Left lung (tissue), 4 donors: ENCODE measurements at regions not wholly inside any gene's neighbourhood (a gene's known extent, or its start where the extent isn't known, plus 50 kb on each side); places are given as distances from the start of the nearest gene placed in this dataset.

Experiments
- ATAC-seq: fragments of 200-7000 bp; cut with Tn5 transposase; one replicate; pipeline ENCODE4 v1.9.1; 2020; ENCODE audit warnings: moderate library complexity
- DNase-seq, 4 donors: peaks; one replicate each; pipeline ENCODE4 v3.0.0-alpha.2; 2013 to 2020
- H3K27ac ChIP-seq, 2 donors: fragments of 200-600 bp; sonication (generic) in 1 of 2; one replicate each; pipeline versions ENCODE4 v1.5.0 to v1.8.0; 2020 to 2021
- H3K27me3 ChIP-seq, 2 donors: fragments of 200-600 bp; sonication (generic) in 1 of 2; one replicate each; pipeline versions ENCODE4 v1.5.0 to v1.8.0; 2020 to 2021
- H3K36me3 ChIP-seq, 2 donors: fragments of 200-600 bp; sonication (generic) in 1 of 2; one replicate each; pipeline versions ENCODE4 v1.5.0 to v1.8.0; 2020 to 2021
- H3K4me1 ChIP-seq, 2 donors: fragments of 200-600 bp; one replicate each; pipeline ENCODE4 v1.8.0; 2021
- H3K4me3 ChIP-seq, 2 donors: fragments of 200-600 bp; sonication (generic) in 1 of 2; one replicate each; pipeline versions ENCODE4 v1.5.0 to v1.8.0; 2020 to 2021; ENCODE audit warnings: mild to moderate bottlenecking in 1 of 2
- H3K9me3 ChIP-seq, 2 donors: fragments of 200-600 bp; sonication (generic) in 1 of 2; one replicate each; pipeline versions ENCODE4 v1.5.0 to v1.8.0; 2020 to 2021
- intact Hi-C, 2 donors: fragments of 100-400 bp; cut with DNase I; formaldehyde crosslinking; loops; one replicate each; pipeline versions ENCODE4 v1.11.2 to v1.14.2; 2022
- TF ChIP-seq, protein P1 (sequence below), 2 donors: fragments of 200-600 bp; sonication (generic) in 1 of 2; IDR thresholded peaks; one replicate each; pipeline versions ENCODE4 v1.5.0 to v1.8.0; 2021; ENCODE audit warnings: antibody characterized with exemption in 2 of 2
- donor health status: DM: no; HTN: yes; CAD: no.
- donor health status: DM: no; HTN: no; CAD: no.

GRCh38 chr21:32881458-32881857 lies 109.9 kb upstream of the PAXBP1 start:
- H3K27me3 ChIP-seq, result no peaks in the 10 kb centered on the region
- H3K4me1 ChIP-seq, result no peaks in the 10 kb centered on the region
- H3K9me3 ChIP-seq, result no peaks in the 10 kb centered on the region
- TF ChIP-seq, protein P1, sequence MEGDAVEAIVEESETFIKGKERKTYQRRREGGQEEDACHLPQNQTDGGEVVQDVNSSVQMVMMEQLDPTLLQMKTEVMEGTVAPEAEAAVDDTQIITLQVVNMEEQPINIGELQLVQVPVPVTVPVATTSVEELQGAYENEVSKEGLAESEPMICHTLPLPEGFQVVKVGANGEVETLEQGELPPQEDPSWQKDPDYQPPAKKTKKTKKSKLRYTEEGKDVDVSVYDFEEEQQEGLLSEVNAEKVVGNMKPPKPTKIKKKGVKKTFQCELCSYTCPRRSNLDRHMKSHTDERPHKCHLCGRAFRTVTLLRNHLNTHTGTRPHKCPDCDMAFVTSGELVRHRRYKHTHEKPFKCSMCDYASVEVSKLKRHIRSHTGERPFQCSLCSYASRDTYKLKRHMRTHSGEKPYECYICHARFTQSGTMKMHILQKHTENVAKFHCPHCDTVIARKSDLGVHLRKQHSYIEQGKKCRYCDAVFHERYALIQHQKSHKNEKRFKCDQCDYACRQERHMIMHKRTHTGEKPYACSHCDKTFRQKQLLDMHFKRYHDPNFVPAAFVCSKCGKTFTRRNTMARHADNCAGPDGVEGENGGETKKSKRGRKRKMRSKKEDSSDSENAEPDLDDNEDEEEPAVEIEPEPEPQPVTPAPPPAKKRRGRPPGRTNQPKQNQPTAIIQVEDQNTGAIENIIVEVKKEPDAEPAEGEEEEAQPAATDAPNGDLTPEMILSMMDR (IDR thresholded peaks at IDR 0.05), result no peak
- no peak overlapping the region for H3K27ac ChIP-seq
- intact Hi-C loops, result no loop called here
- DNase-seq (no peak), ATAC-seq (no peak)
- H3K4me3 ChIP-seq, result no peak overlapping the region
- no peaks in the 10 kb centered on the region for H3K36me3 ChIP-seq

GRCh38 chr21:32884062-32884461 lies 112.5 kb upstream of the PAXBP1 start:
- H3K27ac ChIP-seq, result no peak overlapping the region
- H3K4me1 ChIP-seq, result no peaks in the 10 kb centered on the region
- ATAC-seq, result no peak
- H3K27me3 ChIP-seq, result peaks cover 0 to under 1% of the 10 kb centered on the region in 2 donors
- H3K4me3 ChIP-seq, result no peak overlapping the region
- no peaks in the 10 kb centered on the region for H3K36me3 ChIP-seq
- TF ChIP-seq, protein P1 (IDR thresholded peaks at IDR 0.05), result no peak
- no peaks in the 10 kb centered on the region for H3K9me3 ChIP-seq
- no peak for DNase-seq
- intact Hi-C loops, result no loop called here

DNA sequence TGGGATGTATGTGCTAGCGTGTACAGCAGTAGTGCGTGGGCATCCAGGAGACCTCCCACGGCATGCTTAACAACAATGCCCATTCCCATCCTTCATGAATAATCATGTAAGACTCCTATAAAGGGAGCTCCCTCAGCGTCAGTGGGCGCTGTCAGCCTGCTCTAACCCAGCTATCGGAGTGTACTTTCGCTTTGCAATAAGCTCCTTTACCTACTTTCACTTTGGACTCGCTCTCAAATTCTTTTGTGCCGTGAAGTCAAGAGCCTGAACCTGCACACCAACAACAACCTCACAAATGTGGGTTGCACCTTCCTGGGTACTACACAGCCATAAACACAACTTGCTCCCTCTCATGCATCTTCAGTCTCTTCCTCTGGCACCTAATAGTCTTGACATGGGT lies 114.8 kb upstream of the PAXBP1 start:
- DNase-seq, result no peak
- no peaks in the 10 kb centered on the region for H3K9me3 ChIP-seq
- H3K4me1 ChIP-seq, result no peaks in the 10 kb centered on the region
- peaks cover 0 to 16% of the 10 kb centered on the region in 2 donors for H3K27me3 ChIP-seq
- ATAC-seq, result peak; percentile 26
- no peak overlapping the region for H3K27ac ChIP-seq
- no peaks in the 10 kb centered on the region for H3K36me3 ChIP-seq
- TF ChIP-seq, protein P1 (IDR thresholded peaks at IDR 0.05), result no peak
- H3K4me3 ChIP-seq, result no peak overlapping the region
- intact Hi-C loops, result no loop called here

- intact Hi-C loops, result no loop called here
- Histone ChIP-seq H3K27ac (no peak overlapping the region), H3K27me3 (peaks cover 0 to 16% of the 10 kb centered on the region in 2 donors), H3K4me1 (no peaks in the 10 kb centered on the region), H3K36me3 (no peaks in the 10 kb centered on the region), H3K9me3 (no peaks in the 10 kb centered on the region), H3K4me3 (no peak overlapping the region)
- ATAC-seq (no peak), DNase-seq (no peak)
- TF ChIP-seq, protein P1 (IDR thresholded peaks at IDR 0.05), result no peak
Observed at GRCh38 chr21:32887026-32887425, 115.5 kb upstream of the PAXBP1 start.

- Histone ChIP-seq H3K4me1 (no peaks in the 10 kb centered on the region), H3K27me3 (peaks cover 0 to 16% of the 10 kb centered on the region in 2 donors), H3K36me3 (no peaks in the 10 kb centered on the region), H3K4me3 (no peak overlapping the region), H3K9me3 (no peaks in the 10 kb centered on the region), H3K27ac (no peak overlapping the region)
- TF ChIP-seq, protein P1 (IDR thresholded peaks at IDR 0.05), result no peak
- ATAC-seq, result no peak
- DNase-seq, result no peak
- intact Hi-C loops, result no loop called here
Observed at GRCh38 chr21:32888971-32889370, 117.4 kb upstream of the PAXBP1 start.
